ENCODE measurements at regions not wholly inside any gene's neighbourhood (a gene's known extent, or its start where the extent isn't known, plus 50 kb on each side); places are given as distances from the start of the nearest gene placed in this dataset.
"Not testable (repeated sequence)": the region's sequence is repeated elsewhere in the genome, so short reads cannot be mapped to it uniquely, and the experiment has no call there.

- no peak for DNase-seq (ENCODE audit: low spot score)
Measured at GRCh38 chr20:40634891-40635290, 54.1 kb downstream of the MAFB start.

GRCh38 chr20:40633123-40633850, 55.7 kb downstream of the MAFB start:
- DNase-seq (ENCODE audit: low spot score) = no peak

GRCh38 chr20:40632346-40632976, 56.6 kb downstream of the MAFB start:
- no peak for DNase-seq (ENCODE audit: low spot score)

GRCh38 chr20:40631119-40631631, 57.9 kb downstream of the MAFB start:
- no peak for DNase-seq (ENCODE audit: low spot score)

- no peak for DNase-seq (ENCODE audit: low spot score)
Measured at GRCh38 chr20:40630713-40631112, 58.3 kb downstream of the MAFB start.

GRCh38 chr20:40630099-40630498, 58.9 kb downstream of the MAFB start:
- no peak for DNase-seq (ENCODE audit: low spot score)

GRCh38 chr20:40628877-40629276, 60.2 kb downstream of the MAFB start:
- DNase-seq (ENCODE audit: low spot score) = no peak

- DNase-seq (ENCODE audit: low spot score) = not testable (repeated sequence)
Measured at GRCh38 chr20:40619053-40619452, 70.0 kb downstream of the MAFB start.

- no peak for DNase-seq (ENCODE audit: low spot score)
Measured at GRCh38 chr20:40617594-40617993, 71.4 kb downstream of the MAFB start.

- no peak for DNase-seq (ENCODE audit: low spot score)
Measured at GRCh38 chr20:40612837-40613236, 76.2 kb downstream of the MAFB start.

GRCh38 chr20:40612247-40612646, 76.8 kb downstream of the MAFB start:
- DNase-seq (ENCODE audit: low spot score) = no peak

GRCh38 chr20:40610730-40611129, 78.3 kb downstream of the MAFB start:
- no peak for DNase-seq (ENCODE audit: low spot score)

- DNase-seq (ENCODE audit: low spot score) = no peak
Measured at GRCh38 chr20:40607927-40608326, 81.1 kb downstream of the MAFB start.

GRCh38 chr20:40606660-40607059, 82.4 kb downstream of the MAFB start:
- no peak for DNase-seq (ENCODE audit: low spot score)

GRCh38 chr20:40606237-40606636, 82.8 kb downstream of the MAFB start:
- DNase-seq (ENCODE audit: low spot score) = no peak

GRCh38 chr20:40604416-40604815, 84.6 kb downstream of the MAFB start:
- DNase-seq (ENCODE audit: low spot score) = no peak

GRCh38 chr20:40603057-40603651, 85.9 kb downstream of the MAFB start:
- DNase-seq (ENCODE audit: low spot score) = no peak

GRCh38 chr20:40602381-40602780, 86.7 kb downstream of the MAFB start:
- no peak for DNase-seq (ENCODE audit: low spot score)

GRCh38 chr20:40600441-40601219, 88.4 kb downstream of the MAFB start:
- DNase-seq (ENCODE audit: low spot score) = no peak

GRCh38 chr20:40599987-40600386, 89.0 kb downstream of the MAFB start:
- DNase-seq (ENCODE audit: low spot score) = no peak

- no peak for DNase-seq (ENCODE audit: low spot score)
Measured at GRCh38 chr20:40592941-40593340, 96.1 kb downstream of the MAFB start.

- no peak for DNase-seq (ENCODE audit: low spot score)
Measured at GRCh38 chr20:40591536-40591935, 97.5 kb downstream of the MAFB start.
